ENCODE measurements at regions not wholly inside any gene's neighbourhood (a gene's known extent, or its start where the extent isn't known, plus 50 kb on each side); places are given as distances from the start of the nearest gene placed in this dataset.

- TF ChIP-seq, protein P1, sequence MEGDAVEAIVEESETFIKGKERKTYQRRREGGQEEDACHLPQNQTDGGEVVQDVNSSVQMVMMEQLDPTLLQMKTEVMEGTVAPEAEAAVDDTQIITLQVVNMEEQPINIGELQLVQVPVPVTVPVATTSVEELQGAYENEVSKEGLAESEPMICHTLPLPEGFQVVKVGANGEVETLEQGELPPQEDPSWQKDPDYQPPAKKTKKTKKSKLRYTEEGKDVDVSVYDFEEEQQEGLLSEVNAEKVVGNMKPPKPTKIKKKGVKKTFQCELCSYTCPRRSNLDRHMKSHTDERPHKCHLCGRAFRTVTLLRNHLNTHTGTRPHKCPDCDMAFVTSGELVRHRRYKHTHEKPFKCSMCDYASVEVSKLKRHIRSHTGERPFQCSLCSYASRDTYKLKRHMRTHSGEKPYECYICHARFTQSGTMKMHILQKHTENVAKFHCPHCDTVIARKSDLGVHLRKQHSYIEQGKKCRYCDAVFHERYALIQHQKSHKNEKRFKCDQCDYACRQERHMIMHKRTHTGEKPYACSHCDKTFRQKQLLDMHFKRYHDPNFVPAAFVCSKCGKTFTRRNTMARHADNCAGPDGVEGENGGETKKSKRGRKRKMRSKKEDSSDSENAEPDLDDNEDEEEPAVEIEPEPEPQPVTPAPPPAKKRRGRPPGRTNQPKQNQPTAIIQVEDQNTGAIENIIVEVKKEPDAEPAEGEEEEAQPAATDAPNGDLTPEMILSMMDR (IDR thresholded peaks at IDR 0.05), result no peak
- no peak for TF ChIP-seq POLR2A (IDR thresholded peaks at IDR 0.05)
Observed at GRCh38 chr5:158514986-158515359, 584.7 kb downstream of the EBF1 start.
